HepG2 (cell line): ENCODE measurements at regions not wholly inside any gene's neighbourhood (a gene's known extent, or its start where the extent isn't known, plus 50 kb on each side); places are given as distances from the start of the nearest gene placed in this dataset.

Experiments used
- MEF2D ChIP-seq: sonication (generic); formaldehyde crosslinking; IDR thresholded peaks from 2 replicates; pipeline ENCODE4 v1.5.1; 2020; ENCODE audit warnings: mild to moderate bottlenecking, missing genetic modification reagents
- RAD21 ChIP-seq: fragments of 450-650 bp; formaldehyde crosslinking; IDR thresholded peaks from 2 replicates; pipeline ENCODE4 v1.5.0; 2020; ENCODE audit warnings: mild to moderate bottlenecking
- SMARCC2 ChIP-seq: fragments of 450-650 bp; IDR thresholded peaks from 2 replicates; pipeline ENCODE4 v1.6.1; 2017; ENCODE audit warnings: antibody characterized with exemption, mild to moderate bottlenecking
- ZNF83 ChIP-seq: sonication (generic); formaldehyde crosslinking; IDR thresholded peaks from 2 replicates; pipeline ENCODE4 v1.4.0; 2020; ENCODE audit warnings: missing genetic modification reagents, mild to moderate bottlenecking, borderline replicate concordance
- TF ChIP-seq, protein P1 (sequence below): sonication (generic); formaldehyde crosslinking; IDR thresholded peaks from 2 replicates; pipeline ENCODE4 v1.5.0; 2020; ENCODE audit warnings: missing genetic modification reagents, mild to moderate bottlenecking, borderline replicate concordance
- TF ChIP-seq, protein P2 (sequence below): sonication (generic); formaldehyde crosslinking; IDR thresholded peaks from 2 replicates; pipeline ENCODE4 v1.5.1; 2020; ENCODE audit warnings: mild to moderate bottlenecking, missing genetic modification reagents
- TF ChIP-seq, protein P3 (sequence below): sonication (generic); formaldehyde crosslinking; IDR thresholded peaks from 2 replicates; pipeline ENCODE4 v1.5.0; 2020; ENCODE audit warnings: mild to moderate bottlenecking, missing genetic modification reagents, moderate library complexity
- TF ChIP-seq, protein P4 (sequence below): IDR thresholded peaks from 2 replicates; pipeline ENCODE4 v1.6.1; 2016; ENCODE audit warnings: mild to moderate bottlenecking, missing biosample characterization, missing genetic modification reagents
- TF ChIP-seq, protein P5 (sequence below): sonication (generic); formaldehyde crosslinking; IDR thresholded peaks from 2 replicates; pipeline ENCODE4 v1.5.1; 2020; ENCODE audit warnings: mild to moderate bottlenecking, missing genetic modification reagents, moderate library complexity
- TF ChIP-seq, protein P6 (sequence below): sonication (generic); formaldehyde crosslinking; IDR thresholded peaks from 2 replicates; pipeline ENCODE4 v1.9.0; 2021; ENCODE audit warnings: missing genetic modification reagents, borderline replicate concordance
- TF ChIP-seq, protein P7 (sequence below): sonication (generic); formaldehyde crosslinking; IDR thresholded peaks from 2 replicates; pipeline ENCODE4 v1.4.0; 2020; ENCODE audit warnings: missing genetic modification reagents, borderline replicate concordance
- TF ChIP-seq, protein P8 (sequence below): sonication (generic); formaldehyde crosslinking; IDR thresholded peaks from 2 replicates; pipeline ENCODE4 v1.8.1; 2023; ENCODE audit warnings: missing genetic modification reagents, inconsistent platforms, borderline replicate concordance

DNA sequence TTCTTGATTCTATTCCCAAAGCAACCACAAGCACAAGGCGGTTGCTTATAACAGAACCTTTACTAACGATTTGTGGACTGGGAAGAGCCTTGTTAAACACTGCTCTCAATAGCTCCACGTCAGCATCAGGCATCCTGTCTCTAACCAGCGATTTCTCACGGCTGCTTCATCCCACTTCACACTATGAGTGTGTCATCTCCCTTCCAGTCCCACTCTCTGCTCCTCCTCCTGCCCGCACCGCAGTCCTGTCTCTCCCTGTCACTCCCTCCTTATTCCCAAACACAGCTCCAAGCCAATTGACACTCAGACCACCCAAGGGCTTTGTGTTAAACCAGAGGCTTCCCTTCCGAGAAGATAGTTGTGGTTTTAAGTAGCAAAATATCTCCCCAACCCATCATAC lies 94.8 kb downstream of the ABHD5 start:
- TF ChIP-seq, protein P1, sequence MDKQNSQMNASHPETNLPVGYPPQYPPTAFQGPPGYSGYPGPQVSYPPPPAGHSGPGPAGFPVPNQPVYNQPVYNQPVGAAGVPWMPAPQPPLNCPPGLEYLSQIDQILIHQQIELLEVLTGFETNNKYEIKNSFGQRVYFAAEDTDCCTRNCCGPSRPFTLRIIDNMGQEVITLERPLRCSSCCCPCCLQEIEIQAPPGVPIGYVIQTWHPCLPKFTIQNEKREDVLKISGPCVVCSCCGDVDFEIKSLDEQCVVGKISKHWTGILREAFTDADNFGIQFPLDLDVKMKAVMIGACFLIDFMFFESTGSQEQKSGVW, result no peak
- TF ChIP-seq SMARCC2 (no peak), ZNF83 (no peak), RAD21 (CRISPR knock-in tag) (no peak), MEF2D (CRISPR knock-in tag) (no peak)
- TF ChIP-seq, protein P2, sequence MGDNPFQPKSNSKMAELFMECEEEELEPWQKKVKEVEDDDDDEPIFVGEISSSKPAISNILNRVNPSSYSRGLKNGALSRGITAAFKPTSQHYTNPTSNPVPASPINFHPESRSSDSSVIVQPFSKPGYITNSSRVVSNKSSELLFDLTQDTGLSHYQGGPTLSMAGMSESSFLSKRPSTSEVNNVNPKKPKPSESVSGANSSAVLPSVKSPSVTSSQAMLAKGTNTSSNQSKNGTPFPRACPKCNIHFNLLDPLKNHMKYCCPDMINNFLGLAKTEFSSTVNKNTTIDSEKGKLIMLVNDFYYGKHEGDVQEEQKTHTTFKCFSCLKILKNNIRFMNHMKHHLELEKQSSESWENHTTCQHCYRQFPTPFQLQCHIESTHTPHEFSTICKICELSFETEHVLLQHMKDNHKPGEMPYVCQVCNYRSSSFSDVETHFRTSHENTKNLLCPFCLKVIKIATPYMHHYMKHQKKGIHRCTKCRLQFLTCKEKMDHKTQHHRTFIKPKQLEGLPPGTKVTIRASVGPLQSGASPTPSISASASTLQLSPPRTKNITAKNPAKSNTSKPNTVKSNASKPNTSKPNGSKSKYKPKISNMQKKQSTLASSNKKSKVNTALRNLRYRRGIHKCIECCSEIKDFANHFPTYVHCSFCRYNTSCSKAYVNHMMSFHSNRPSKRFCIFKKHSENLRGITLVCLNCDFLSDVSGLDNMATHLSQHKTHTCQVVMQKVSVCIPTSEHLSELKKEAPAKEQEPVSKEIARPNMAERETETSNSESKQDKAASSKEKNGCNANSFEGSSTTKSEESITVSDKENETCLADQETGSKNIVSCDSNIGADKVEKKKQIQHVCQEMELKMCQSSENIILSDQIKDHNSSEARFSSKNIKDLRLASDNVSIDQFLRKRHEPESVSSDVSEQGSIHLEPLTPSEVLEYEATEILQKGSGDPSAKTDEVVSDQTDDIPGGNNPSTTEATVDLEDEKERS (CRISPR knock-in tag), result no peak
- TF ChIP-seq, protein P3, sequence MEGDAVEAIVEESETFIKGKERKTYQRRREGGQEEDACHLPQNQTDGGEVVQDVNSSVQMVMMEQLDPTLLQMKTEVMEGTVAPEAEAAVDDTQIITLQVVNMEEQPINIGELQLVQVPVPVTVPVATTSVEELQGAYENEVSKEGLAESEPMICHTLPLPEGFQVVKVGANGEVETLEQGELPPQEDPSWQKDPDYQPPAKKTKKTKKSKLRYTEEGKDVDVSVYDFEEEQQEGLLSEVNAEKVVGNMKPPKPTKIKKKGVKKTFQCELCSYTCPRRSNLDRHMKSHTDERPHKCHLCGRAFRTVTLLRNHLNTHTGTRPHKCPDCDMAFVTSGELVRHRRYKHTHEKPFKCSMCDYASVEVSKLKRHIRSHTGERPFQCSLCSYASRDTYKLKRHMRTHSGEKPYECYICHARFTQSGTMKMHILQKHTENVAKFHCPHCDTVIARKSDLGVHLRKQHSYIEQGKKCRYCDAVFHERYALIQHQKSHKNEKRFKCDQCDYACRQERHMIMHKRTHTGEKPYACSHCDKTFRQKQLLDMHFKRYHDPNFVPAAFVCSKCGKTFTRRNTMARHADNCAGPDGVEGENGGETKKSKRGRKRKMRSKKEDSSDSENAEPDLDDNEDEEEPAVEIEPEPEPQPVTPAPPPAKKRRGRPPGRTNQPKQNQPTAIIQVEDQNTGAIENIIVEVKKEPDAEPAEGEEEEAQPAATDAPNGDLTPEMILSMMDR (CRISPR knock-in tag), result no peak
- TF ChIP-seq, protein P4, sequence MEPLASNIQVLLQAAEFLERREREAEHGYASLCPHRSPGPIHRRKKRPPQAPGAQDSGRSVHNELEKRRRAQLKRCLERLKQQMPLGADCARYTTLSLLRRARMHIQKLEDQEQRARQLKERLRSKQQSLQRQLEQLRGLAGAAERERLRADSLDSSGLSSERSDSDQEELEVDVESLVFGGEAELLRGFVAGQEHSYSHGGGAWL, result no peak
- TF ChIP-seq, protein P5, sequence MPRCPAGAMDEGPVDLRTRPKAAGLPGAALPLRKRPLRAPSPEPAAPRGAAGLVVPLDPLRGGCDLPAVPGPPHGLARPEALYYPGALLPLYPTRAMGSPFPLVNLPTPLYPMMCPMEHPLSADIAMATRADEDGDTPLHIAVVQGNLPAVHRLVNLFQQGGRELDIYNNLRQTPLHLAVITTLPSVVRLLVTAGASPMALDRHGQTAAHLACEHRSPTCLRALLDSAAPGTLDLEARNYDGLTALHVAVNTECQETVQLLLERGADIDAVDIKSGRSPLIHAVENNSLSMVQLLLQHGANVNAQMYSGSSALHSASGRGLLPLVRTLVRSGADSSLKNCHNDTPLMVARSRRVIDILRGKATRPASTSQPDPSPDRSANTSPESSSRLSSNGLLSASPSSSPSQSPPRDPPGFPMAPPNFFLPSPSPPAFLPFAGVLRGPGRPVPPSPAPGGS, result no peak
- TF ChIP-seq, protein P6, sequence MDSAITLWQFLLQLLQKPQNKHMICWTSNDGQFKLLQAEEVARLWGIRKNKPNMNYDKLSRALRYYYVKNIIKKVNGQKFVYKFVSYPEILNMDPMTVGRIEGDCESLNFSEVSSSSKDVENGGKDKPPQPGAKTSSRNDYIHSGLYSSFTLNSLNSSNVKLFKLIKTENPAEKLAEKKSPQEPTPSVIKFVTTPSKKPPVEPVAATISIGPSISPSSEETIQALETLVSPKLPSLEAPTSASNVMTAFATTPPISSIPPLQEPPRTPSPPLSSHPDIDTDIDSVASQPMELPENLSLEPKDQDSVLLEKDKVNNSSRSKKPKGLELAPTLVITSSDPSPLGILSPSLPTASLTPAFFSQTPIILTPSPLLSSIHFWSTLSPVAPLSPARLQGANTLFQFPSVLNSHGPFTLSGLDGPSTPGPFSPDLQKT (CRISPR knock-in tag), result no peak
- TF ChIP-seq, protein P7, sequence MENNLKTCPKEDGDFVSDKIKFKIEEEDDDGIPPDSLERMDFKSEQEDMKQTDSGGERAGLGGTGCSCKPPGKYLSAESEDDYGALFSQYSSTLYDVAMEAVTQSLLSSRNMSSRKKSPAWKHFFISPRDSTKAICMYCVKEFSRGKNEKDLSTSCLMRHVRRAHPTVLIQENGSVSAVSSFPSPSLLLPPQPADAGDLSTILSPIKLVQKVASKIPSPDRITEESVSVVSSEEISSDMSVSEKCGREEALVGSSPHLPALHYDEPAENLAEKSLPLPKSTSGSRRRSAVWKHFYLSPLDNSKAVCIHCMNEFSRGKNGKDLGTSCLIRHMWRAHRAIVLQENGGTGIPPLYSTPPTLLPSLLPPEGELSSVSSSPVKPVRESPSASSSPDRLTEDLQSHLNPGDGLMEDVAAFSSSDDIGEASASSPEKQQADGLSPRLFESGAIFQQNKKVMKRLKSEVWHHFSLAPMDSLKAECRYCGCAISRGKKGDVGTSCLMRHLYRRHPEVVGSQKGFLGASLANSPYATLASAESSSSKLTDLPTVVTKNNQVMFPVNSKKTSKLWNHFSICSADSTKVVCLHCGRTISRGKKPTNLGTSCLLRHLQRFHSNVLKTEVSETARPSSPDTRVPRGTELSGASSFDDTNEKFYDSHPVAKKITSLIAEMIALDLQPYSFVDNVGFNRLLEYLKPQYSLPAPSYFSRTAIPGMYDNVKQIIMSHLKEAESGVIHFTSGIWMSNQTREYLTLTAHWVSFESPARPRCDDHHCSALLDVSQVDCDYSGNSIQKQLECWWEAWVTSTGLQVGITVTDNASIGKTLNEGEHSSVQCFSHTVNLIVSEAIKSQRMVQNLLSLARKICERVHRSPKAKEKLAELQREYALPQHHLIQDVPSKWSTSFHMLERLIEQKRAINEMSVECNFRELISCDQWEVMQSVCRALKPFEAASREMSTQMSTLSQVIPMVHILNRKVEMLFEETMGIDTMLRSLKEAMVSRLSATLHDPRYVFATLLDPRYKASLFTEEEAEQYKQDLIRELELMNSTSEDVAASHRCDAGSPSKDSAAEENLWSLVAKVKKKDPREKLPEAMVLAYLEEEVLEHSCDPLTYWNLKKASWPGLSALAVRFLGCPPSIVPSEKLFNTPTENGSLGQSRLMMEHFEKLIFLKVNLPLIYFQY (CRISPR knock-in tag), result no peak
- TF ChIP-seq, protein P8, sequence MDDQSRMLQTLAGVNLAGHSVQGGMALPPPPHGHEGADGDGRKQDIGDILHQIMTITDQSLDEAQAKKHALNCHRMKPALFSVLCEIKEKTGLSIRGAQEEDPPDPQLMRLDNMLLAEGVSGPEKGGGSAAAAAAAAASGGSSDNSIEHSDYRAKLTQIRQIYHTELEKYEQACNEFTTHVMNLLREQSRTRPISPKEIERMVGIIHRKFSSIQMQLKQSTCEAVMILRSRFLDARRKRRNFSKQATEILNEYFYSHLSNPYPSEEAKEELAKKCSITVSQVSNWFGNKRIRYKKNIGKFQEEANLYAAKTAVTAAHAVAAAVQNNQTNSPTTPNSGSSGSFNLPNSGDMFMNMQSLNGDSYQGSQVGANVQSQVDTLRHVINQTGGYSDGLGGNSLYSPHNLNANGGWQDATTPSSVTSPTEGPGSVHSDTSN (CRISPR knock-in tag), result no peak
